Bronchial epithelial cell (primary cell): ENCODE measurements at regions not wholly inside any gene's neighbourhood (a gene's known extent, or its start where the extent isn't known, plus 50 kb on each side); places are given as distances from the start of the nearest gene placed in this dataset.

Source experiments
- DNase-seq: peaks from one replicate; pipeline ENCODE4 v3.0.0-alpha.2; 2010; ENCODE audit warnings: low read depth
- FAIRE-seq: peaks from 2 replicates; lab custom pipeline; 2011; peaks lifted over from hg19 to GRCh38; lab: Jason Lieb, UNC
- H3K27me3 ChIP-seq: 2 replicates; pipeline ENCODE4 v1.5.1; 2011; ENCODE audit warnings: low read length; ENCODE audit not compliant: control insufficient read depth, insufficient read depth
- H3K36me3 ChIP-seq: 2 replicates; pipeline ENCODE4 v1.5.1; 2011; ENCODE audit warnings: low read length; ENCODE audit not compliant: control insufficient read depth, insufficient read depth
- H3K4me3 ChIP-seq: 2 replicates; pipeline ENCODE4 v1.5.1; 2011; ENCODE audit warnings: mild to moderate bottlenecking, low read depth, low read length, control low read depth
- TF ChIP-seq, protein P1 (sequence below): IDR thresholded peaks from 2 replicates; pipeline ENCODE4 v1.5.1; 2011; ENCODE audit warnings: mild to moderate bottlenecking, moderate library complexity, low read length, control low read depth, inconsistent platforms; ENCODE audit not compliant: insufficient read depth, severe bottlenecking

DNA sequence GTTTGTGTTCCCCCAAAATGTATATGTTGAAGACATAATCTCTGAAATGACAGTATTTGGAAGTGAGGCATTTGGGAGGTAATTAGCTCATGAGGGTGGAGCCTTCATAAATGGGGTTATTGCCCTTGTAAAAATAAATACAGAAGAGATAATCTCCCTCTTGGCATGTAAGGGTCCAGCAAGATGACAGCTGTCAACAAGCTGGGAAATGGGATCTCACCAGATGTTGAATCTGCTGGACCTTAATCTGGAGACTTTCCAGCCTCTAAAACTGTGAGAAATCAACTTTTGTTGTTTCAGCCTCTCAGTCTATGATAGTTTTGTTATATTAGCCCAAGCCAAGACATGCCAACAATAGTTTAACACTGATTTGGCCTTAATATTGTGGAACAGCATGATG is 438.2 kb upstream of the PCDH7 start:
- FAIRE-seq (no peak), DNase-seq (no peak)
- TF ChIP-seq, protein P1, sequence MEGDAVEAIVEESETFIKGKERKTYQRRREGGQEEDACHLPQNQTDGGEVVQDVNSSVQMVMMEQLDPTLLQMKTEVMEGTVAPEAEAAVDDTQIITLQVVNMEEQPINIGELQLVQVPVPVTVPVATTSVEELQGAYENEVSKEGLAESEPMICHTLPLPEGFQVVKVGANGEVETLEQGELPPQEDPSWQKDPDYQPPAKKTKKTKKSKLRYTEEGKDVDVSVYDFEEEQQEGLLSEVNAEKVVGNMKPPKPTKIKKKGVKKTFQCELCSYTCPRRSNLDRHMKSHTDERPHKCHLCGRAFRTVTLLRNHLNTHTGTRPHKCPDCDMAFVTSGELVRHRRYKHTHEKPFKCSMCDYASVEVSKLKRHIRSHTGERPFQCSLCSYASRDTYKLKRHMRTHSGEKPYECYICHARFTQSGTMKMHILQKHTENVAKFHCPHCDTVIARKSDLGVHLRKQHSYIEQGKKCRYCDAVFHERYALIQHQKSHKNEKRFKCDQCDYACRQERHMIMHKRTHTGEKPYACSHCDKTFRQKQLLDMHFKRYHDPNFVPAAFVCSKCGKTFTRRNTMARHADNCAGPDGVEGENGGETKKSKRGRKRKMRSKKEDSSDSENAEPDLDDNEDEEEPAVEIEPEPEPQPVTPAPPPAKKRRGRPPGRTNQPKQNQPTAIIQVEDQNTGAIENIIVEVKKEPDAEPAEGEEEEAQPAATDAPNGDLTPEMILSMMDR = no peak
- Histone ChIP-seq H3K4me3 (no peak overlapping the region), H3K36me3 (no peaks in the 10 kb centered on the region), H3K27me3 (no peaks in the 10 kb centered on the region)

DNA sequence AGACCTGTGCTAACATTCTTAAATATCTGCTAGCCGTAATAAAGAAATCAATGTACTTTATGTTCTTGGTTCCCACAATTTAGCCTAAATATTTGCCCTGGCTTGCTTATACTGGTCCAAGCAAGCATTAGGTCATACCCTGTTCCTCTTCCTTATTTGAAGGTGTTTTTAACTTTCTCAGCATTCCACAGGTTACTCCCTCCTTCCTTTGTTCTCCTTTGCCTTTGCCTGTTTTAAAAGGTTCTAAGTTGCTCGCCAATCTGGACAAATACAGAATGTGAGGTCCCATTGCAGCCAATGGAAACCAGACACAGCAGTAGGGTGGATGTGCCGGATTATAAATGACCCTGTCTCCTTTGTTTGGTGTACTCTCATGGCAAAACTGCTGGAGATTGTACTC is 436.8 kb upstream of the PCDH7 start:
- FAIRE-seq (no peak), DNase-seq (peak; percentile 61)
- TF ChIP-seq, protein P1 = no peak
- Histone ChIP-seq H3K36me3 (no peaks in the 10 kb centered on the region), H3K4me3 (no peak overlapping the region), H3K27me3 (no peaks in the 10 kb centered on the region)

DNA sequence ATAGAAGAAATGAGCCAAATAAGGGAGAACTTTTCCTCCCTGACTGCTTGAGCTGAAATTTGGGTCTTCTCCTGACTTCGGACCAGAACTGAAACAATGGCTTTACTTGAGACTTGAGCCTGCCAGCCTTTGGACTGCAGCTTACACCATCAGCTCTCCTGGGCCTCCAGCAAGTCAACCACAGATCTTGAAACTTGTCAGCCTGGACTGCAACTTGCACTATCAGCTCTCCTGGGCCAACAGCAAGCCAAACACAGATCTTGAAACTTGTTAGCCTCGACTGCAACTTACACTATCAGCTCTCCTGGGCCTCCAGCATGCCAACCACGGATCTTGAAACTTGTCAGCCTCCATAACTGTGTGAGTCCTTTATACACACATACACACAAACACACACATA is 425.9 kb upstream of the PCDH7 start:
- Histone ChIP-seq H3K27me3 (no peaks in the 10 kb centered on the region), H3K36me3 (no peaks in the 10 kb centered on the region), H3K4me3 (no peak overlapping the region)
- DNase-seq = no peak
- TF ChIP-seq, protein P1 = no peak
- FAIRE-seq = no peak

DNA sequence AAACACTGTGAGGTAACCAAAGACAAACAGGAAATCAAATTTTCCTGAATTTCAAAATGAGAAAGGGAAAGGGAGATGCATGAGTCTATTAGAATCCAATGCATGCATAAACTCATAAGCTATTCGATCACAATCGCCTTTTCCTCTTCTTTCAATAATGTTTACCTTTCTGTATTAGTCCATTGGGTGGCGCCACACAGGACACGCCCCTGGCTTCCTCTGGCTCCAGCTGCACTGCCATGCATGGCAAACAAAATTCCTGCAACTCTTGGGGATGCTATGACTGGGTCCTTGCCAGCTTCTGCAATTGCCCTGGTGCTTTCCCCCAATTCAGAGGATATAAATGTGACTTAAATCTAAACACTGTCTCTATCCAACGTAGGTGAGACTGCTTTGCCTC is 424.5 kb upstream of the PCDH7 start:
- TF ChIP-seq, protein P1 = no peak
- DNase-seq (no peak), FAIRE-seq (no peak)
- no peaks in the 10 kb centered on the region for H3K36me3 ChIP-seq
- no peaks in the 10 kb centered on the region for H3K27me3 ChIP-seq
- no peak overlapping the region for H3K4me3 ChIP-seq

DNA sequence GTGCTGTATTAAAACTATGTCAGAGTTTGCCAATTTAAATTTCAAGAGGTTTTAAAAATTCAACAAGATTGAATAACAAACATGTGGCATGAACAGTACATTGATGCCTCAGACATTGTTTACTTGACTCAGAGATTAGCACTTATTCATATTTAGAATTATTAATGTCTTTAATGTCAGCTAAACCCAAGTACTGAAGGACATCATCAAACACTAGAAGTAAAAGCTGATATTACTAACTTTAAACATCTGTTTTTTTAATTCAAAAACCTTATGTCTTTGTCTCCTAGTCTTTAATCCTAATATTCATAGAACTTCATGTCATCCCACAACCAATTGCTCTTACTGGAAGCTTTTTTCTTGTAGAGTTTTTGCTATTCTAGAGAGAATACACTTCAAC is 406.2 kb upstream of the PCDH7 start:
- Histone ChIP-seq H3K36me3 (no peaks in the 10 kb centered on the region), H3K4me3 (no peak overlapping the region), H3K27me3 (no peaks in the 10 kb centered on the region)
- DNase-seq = no peak
- FAIRE-seq = no peak
- TF ChIP-seq, protein P1 = no peak

DNA sequence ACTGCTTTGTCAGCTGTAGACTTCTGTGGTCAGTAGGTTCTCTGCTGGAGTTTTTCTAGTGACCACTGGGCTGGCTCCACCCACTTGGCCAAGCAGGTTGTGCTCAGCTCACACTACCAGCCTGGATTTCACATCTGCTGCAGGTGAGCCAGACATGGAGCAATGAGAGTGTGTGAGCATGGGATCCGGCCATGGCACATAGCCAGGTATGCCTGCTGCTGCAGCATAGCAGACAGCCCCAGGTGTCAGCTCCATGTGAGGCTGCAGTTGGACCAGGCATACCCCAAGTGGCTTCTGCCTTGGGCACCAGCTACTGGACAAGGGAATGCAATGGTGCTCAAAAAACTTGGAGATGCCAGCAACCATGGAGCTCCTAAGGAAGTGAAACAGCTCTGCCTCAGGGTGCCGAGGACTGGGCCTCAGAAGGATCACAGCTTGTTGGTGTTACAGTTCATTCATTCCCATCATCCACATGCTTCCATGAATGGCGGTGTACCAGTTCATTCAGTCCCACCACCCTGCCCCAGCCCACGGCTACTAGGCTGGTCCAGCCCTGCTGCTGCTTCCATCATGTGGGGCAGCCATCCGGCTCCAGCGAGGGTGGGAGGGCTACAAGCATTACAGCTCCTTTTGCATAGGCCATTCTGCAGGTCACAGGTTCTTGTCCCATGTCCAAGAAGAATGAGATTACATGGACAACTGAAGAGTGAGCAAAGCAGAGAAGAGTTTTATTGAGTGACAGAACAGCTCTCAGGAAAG is 389.1 kb upstream of the PCDH7 start:
- FAIRE-seq (peak; percentile 28), DNase-seq (no peak)
- TF ChIP-seq, protein P1 = no peak
- Histone ChIP-seq H3K36me3 (no peaks in the 10 kb centered on the region), H3K4me3 (no peak overlapping the region), H3K27me3 (no peaks in the 10 kb centered on the region)
